GM18520 (cell line): ENCODE measurements at regions not wholly inside any gene's neighbourhood (a gene's known extent, or its start where the extent isn't known, plus 50 kb on each side); places are given as distances from the start of the nearest gene placed in this dataset.
"Not testable (repeated sequence)": the region's sequence is repeated elsewhere in the genome, so short reads cannot be mapped to it uniquely, and the experiment has no call there.

Source experiments
- ATAC-seq: cut with Tn5 transposase; IDR thresholded peaks from one replicate; pipeline ENCODE4 v1.9.1; 2021; ENCODE audit not compliant: unreplicated experiment

GRCh38 chr4:10281996-10282395 is 165.4 kb upstream of the WDR1 start:
- ATAC-seq: no peak

DNA sequence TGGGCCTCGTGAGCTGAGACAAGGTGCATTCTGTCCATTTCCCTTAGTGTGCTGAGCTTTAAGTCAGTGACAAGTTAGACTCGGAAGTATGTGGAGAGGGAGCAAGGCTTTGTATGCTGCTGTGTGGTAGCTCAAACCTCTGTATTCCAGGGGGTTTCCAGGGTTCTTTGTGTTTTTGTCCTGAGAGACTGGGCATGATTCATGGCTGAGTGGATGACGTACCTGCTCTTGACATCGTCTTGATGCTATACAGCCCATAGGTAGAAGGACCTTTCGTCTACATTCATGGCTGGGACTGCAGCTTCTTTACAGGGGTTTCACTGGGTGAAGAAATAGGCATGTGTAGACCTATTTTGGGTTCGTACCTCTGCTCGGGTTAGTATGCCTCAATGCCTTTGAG is 162.7 kb upstream of the WDR1 start:
- ATAC-seq: no peak

DNA sequence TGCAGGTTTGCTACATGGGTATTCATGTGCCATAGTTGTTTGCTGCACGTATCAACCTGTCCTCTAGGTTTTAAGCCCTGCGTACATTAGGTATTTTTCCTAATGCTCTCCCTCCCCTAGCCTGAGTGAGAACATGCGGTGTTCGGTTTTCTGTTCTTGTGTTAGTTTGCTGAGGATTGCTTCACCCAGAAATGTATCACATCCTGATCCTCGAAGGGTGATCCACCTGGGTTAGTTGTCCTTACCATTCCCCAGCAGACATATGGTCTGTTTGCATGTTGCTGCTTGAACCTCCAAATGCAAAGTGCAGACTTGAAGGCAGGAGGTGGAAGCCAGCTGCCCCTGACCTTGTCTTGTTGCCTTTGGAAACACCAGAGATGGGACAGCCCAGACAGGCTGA is 161.5 kb upstream of the WDR1 start:
- no peak for ATAC-seq

- no peak for ATAC-seq
Measured at GRCh38 chr4:10276152-10276551, 159.6 kb upstream of the WDR1 start.

- no peak for ATAC-seq
Measured at GRCh38 chr4:10275696-10276095, 159.1 kb upstream of the WDR1 start.

DNA sequence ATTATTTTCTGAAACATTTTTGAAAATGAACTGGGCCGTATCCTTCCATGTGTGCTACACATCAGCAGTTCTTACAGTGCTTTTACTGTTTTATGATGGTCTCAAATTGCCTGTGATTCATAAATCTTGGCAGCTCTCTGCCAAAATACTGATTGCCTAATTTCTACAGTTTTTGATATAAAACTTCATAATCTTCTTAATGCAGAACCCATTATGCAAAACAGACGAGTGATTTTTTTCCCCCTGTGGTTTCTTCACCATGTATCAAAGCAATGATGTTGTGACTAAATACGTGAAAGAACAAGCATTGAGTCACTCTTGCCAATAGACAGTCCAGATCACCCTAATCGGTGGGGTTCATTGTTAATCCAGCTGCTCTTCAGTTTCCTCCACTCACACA is 156.4 kb upstream of the WDR1 start:
- no peak for ATAC-seq

DNA sequence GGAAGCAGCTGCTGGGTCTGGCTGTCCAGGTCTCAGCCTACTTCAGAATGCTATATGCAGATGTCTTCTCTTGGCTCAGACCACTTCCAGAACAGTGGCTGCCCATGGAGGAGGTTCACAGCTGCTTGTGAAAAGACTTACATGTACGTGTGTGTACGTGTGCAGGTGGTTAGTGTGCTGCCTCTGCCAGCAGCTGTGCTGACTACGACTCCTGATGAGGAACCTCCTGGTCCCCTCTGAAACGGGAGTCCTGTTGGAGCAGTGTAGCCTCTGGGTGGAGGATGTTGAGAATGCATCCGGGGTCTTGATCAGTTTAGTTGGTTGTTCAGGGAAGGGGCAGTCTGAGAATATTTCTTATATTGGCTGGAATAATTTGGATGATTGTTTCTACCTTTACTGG is 155.9 kb upstream of the WDR1 start:
- ATAC-seq: no peak

DNA sequence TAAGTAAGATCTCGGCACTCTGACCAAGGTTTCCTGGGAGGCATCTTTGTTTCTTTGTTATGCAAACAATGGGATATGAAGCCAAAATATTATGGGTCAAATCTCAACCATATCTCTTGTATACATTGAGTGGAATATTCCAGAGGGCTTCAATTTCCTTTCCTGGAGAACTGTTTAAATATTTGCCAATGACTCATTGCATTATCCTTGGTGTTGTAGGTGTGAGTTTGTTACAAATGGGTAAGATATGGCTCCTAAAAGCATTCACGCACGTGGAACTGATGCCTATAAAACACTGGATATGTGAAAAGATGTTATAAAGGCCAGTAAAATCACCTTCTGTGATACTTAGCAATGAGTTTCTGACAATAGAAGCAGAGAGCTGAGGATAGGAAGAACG is 150.5 kb upstream of the WDR1 start:
- ATAC-seq: no peak

DNA sequence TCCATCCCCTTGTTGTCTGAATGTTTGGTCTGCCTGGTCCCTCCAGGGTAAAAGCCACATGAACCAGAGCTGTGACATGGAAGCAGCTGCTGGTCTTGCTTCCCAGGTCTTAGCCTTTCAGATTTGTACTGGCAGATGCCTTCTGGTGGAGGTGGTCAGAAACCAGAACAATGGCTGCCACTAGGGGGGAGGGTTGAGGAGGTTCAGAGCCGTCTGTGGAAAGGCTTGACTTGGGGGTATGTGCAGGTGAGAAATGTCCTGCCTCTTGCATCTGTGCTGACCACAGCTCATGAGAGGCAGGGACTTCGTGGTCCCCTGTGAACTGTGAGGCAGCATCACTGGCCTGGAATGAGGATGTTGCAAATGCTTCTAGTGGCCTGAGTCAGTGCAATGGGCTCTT is 144.2 kb upstream of the WDR1 start:
- ATAC-seq: no peak

DNA sequence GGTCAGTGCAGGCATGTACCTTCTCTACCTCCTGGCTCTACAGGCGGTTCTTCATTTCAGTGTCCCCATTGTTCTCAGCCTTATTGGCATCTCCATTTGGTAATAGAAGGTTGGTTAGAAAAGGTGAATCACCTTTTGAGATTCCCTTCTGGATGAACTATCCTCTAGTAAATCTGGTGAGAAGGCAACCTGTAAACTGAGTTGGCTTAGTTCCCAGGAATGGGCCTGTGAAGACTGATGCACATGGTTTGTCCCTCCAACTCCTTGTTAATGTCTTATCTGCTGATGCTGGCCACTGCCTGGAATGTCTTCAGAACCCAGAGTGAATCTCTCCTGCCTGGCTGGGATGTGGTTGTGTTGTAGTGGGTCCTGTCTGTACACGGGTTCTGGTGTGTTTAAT is 143.4 kb upstream of the WDR1 start:
- no peak for ATAC-seq

DNA sequence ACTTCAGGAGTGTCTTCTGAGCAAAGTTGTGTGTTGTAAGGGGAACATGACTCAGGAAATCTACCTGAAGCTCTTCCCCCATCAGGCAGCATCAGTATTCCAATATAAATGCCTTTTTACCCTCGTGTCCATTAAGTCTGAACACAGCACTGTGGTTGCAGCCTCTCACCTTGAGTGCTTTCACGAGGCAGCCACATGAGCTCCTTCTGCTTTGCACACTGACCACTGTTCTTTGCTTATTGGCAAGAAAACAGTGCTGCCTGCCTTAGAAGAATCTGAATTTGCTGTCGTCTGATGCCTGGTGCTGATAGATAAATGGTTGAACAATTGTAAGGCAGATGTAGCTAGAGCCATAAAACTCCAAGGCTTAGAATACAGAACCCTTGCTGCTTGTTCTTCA is 139.6 kb upstream of the WDR1 start:
- ATAC-seq: no peak

DNA sequence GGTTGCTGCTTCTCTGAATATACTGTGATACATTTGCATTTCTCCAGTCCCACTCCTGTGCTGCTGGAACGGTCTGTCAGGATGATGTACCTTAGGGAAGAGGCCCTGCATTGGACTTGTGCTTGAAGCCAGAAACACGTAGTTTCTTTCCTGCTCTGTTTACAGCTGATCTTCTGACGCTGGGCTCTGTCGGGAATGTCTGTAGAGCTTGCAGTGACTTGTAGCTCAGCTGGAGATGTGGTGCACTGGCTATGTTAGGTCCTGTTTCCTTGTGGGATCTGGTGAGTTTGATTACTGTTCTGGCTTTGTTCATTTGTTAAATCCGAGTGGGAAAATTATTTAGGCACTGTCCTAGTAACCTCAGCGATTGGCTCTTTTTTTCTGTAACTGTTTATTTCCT is 137.2 kb upstream of the WDR1 start:
- ATAC-seq: no peak

GRCh38 chr4:10245751-10246150 is 129.2 kb upstream of the WDR1 start:
- ATAC-seq: no peak

- no peak for ATAC-seq
Measured at GRCh38 chr4:10243856-10244255, 127.3 kb upstream of the WDR1 start.

DNA sequence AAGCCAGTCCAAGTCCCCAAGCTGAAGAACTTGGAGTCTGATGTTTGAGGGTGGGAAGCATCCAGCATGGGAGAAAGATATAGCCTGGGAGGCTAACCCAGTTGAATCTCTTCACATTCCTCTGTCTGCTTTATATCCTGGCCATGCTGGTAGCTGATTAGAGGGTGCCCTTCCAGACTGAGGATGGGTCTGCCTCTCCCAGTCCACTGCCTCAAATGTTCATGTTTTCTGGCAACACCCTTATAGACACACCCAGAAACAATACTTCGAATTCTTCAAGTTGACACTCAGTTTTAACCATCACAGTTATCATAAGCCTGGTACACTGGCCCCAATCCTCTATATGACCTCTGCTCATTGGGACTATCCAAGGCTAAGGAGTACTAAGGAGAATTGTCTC is 124.1 kb upstream of the WDR1 start:
- no peak for ATAC-seq

- no peak for ATAC-seq
Measured at GRCh38 chr4:10239982-10240654, 123.5 kb upstream of the WDR1 start.

- ATAC-seq: no peak
Measured at GRCh38 chr4:10237131-10237530, 120.5 kb upstream of the WDR1 start.

- no peak for ATAC-seq
Measured at GRCh38 chr4:10232114-10232513, 115.5 kb upstream of the WDR1 start.

- ATAC-seq: no peak
Measured at GRCh38 chr4:10226756-10227155, 110.2 kb upstream of the WDR1 start.

- ATAC-seq: no peak
Measured at GRCh38 chr4:10225096-10225495, 108.5 kb upstream of the WDR1 start.

GRCh38 chr4:10223782-10224181 is 107.2 kb upstream of the WDR1 start:
- ATAC-seq: no peak

DNA sequence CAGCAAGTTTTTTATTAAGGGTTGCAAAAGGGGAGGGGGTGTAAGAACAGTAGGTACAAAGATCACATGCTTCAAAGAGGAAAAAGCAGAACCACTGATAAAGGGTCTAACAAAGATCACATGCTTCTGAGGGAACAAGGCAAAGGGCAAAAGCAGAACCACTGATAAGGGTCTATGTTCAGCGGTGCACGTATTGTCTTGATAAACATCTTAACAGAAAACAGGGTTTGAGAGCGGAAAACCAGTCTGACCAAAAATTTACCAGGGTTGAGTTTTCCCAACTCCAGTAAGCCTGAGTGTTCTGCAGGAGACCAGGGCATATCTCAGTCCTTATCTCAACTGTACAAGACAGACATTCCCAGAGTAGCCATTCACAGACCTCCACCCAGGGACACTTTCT is 96.9 kb upstream of the WDR1 start:
- ATAC-seq: not testable (repeated sequence)

- no peak for ATAC-seq
Measured at GRCh38 chr4:10212901-10213300, 96.3 kb upstream of the WDR1 start.

GRCh38 chr4:10212400-10212799 is 95.8 kb upstream of the WDR1 start:
- ATAC-seq: no peak
